GM19238 (cell line): ENCODE measurements at regions not wholly inside any gene's neighbourhood (a gene's known extent, or its start where the extent isn't known, plus 50 kb on each side); places are given as distances from the start of the nearest gene placed in this dataset.

Experiments used
- DNase-seq: peaks from one replicate; pipeline ENCODE4 v3.0.0; 2011; ENCODE audit warnings: low spot score; ENCODE audit not compliant: insufficient read length

DNA sequence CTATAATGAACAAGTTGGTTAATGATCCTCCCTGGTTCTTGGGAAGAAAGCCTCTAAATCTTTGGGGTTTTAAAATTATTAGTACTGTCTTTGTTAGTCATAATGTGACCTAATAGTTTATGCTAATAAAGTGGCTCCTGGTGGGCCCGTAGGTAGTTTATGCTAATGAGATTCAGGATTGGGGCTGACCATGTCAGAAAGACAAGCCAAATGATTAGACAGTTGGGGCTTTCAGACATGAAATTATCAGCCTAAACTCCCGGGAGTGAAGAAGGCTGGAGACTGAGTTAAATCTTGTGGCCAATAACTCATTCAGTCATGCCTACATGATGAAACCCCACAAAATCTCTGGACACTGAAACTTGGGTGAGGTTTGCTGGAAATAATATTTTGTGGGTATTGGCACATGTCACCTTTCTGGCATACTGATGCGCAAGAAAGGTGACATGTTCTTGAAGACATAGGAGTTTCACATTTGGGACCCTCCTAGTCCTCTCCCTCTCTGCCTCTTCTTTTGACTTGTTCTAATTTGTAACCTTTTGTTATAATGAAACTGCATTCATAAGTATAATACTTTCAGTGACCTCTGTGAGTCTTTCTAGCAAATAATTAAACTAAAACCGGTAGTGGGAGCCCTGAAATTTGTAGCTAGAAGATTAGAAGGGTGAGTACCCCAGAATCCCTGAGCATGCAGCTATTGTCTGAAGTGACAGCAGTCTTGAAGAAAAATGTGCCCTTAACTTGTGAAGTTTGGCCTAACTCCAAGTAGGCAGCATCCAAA lies 196.8 kb upstream of the FSTL5 start:
- DNase-seq = no peak

DNA sequence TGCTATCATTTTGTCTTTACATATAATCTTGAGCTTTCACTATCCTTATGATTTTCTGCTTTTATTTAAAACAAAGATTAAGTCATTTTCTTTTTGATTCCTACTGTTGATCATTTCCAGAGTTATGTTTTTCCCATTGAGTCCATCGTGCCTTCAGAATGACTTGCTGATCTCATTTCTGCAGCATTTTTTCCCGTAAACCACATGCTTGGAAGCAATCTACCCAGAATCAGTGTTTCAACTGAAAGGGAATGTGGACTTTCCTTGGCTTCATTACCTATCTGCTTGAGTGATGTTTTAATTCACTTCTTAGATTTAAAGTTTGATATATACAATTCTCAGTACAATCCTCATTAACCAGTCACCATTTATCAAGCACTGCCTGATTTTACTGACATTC lies 192.4 kb upstream of the FSTL5 start:
- DNase-seq = no peak

DNA sequence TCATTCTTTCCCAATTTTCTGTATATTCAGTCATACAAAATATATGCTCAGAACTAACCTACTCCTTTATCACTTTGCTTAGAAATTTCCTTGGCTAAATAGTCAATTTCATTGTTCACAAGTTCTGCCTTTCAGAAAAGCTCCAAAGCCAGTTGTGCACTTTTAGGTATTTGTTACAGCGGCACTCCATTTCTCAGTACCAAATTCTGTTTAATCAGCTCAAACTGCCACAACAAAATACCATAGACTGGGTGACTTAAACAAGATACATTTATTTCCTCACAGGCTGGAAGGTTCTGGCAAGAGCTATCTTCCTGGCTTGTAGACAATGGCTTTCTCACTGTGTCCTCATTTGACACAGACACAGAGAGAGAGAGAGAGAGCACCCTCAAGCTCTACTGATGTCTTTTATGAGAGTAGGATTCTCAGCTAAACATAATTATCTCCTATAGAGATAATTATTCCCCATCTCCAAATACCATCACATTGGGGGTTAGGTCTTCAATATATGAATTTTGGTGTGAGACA lies 188.8 kb upstream of the FSTL5 start:
- no peak for DNase-seq

DNA sequence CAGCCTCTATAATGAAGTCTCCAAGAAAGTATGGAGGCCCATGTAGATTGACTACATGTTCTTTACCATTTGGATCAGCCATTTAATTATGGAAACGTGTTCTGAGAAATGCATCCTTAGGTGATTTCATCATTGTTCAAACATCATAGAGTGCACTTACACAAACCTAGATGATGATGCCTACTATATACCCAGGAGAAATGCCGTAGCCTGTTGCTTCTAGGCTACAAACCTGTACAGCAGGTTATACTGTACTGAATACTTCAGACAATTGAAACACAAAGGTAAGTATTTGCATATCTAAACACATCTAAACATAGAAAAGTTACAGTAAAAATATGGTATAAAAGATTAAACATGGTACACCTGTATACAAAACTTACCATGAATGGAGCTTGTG lies 186.5 kb upstream of the FSTL5 start:
- no peak for DNase-seq

- no peak for DNase-seq
Observed at GRCh38 chr4:162349395-162349794, 185.6 kb upstream of the FSTL5 start.

- no peak for DNase-seq
Observed at GRCh38 chr4:162347842-162348213, 184.0 kb upstream of the FSTL5 start.

DNA sequence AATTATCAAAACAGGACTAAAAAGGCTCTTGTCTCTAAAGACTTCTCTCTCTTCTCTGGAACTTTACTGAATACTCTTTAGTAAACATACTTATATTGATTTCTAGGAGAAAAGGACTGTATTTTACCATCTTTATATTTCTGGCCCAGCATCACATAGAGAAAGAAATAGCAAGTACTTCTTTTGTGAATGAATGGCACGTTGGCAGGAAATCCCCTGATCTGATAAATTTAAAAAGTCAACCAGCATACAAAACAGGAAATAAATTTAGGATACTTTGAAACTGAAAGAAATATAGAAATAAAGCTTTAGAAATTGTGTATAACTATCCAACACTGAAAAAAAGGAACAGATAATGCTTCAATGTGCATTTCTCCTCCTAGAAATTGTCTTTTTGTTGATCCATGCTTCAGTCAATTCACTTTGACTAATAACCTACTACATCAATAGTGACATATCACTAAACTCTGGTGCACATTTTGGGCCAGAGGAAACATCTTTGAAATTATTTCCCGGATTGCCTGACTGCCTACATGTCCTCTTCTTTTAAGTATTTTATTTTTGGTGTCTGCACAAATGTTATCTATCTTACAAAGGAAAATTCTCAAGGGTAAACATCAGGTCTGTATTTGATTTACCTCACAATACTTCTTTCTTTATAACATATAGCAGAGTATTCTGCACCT lies 183.5 kb upstream of the FSTL5 start:
- DNase-seq = no peak

DNA sequence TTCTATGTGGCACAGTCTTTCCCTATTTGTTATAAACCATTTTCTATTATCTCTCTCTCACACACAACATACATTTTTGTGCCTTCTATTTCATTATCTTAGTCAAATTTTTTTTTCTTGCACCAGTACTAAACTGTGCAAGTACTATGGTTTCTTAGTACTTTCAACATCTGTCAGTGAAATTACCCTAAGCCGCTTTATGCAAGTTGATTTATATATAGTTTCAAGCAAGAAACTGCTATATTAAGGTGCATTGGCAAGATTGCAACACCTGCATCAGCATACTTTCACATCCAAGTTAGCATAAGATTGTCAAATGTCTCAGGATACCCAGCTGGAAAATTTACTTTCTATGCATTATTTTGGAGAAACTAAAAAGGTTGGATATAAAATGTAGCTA lies 180.2 kb upstream of the FSTL5 start:
- no peak for DNase-seq

DNA sequence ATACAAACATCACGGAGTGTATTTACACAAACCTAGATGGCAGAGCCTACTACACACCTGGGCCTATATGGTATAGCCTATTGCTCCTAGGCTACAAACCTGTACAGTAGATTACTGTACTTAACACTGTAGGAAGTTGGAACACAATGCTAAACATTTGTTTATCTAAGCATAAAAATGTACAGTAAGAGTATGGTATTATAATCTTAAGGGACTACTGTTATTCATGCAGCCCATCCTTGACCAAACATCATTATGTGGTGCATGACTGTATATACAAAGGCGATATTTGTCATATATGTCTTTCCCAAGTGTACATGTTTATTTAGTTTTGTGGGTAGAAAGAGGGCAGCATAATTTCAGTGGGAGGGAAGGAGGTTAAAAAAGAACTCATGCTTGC lies 177.7 kb upstream of the FSTL5 start:
- no peak for DNase-seq

DNA sequence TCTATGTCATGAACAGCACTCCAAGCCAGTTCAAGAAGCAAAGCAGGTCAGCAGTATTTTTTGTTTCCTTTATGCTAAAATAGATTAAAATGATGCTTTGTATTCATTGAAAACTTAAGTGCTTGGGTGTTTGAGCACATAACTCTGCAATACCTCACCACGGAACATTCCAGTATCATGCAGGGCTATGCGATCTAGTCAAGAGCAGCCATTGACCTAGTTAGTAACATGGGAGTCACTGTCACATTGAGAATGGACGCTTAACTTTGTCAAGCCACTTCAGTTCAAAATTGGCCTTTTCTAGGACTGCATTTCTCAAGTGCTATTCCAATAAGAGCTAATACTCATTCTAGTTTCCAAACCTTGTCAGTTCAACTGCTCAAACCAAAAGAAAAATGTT lies 160.1 kb upstream of the FSTL5 start:
- no peak for DNase-seq

DNA sequence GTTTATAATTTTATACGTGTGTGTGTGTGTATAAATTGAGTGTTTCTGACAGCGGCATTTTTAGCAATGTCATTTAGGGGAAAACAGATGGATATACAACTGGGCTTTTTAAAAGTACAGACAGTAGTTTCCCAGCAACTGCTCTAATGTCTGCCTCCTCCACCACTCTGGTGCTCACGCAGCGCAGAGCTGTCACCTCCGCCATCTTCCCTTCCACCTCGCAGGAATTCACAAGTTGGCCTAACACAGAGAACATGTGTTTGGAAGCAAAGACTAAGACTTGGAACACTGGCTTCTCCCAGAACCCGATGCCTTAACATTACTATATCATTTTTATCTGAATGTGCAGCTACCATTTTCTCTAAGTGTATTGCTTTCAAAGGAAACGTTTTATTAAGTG lies 158.3 kb upstream of the FSTL5 start:
- DNase-seq = no peak

- DNase-seq = no peak
Observed at GRCh38 chr4:162285753-162286152, 122.0 kb upstream of the FSTL5 start.

GRCh38 chr4:162282684-162283083 lies 118.9 kb upstream of the FSTL5 start:
- DNase-seq = no peak

DNA sequence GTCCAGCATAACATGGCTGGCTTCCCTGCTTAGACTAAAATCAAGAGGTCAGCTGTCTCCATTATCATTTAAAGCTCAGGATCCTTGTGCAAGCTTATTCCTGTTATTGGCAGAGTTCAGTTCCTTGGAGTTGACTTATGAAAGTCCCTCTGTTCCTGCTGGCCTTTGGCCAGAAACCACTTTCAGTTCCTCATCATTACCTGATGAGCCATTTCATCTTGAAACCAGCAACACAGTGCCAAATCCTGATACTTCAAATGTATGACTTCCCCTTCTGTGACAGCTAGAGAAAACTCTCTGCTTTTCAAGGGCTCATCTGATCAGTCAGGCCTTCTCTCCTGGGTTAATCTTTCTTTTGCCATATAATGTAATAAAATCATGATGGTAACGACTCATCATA lies 110.6 kb upstream of the FSTL5 start:
- DNase-seq = no peak

- no peak for DNase-seq
Observed at GRCh38 chr4:162272215-162272614, 108.4 kb upstream of the FSTL5 start.

GRCh38 chr4:162268911-162269310 lies 105.1 kb upstream of the FSTL5 start:
- DNase-seq = no peak

DNA sequence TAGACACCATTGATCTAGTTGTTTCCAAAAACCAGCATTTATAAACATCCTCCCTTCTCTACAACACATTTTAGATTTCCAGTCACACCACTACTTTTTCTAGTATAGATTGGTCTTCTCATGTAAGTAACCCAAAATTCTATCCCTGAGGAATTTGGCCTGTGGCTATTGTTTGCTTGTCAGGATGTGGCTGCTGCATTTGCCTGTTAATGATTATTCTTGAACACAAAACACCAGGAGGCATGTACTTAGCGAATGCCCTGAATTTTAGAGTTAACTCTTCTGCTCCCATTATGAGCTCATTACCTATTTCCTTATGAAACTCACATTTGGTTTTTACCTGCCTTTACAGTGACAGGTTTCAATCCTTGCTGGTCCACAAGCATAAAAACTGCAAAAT lies 102.0 kb upstream of the FSTL5 start:
- DNase-seq = no peak

DNA sequence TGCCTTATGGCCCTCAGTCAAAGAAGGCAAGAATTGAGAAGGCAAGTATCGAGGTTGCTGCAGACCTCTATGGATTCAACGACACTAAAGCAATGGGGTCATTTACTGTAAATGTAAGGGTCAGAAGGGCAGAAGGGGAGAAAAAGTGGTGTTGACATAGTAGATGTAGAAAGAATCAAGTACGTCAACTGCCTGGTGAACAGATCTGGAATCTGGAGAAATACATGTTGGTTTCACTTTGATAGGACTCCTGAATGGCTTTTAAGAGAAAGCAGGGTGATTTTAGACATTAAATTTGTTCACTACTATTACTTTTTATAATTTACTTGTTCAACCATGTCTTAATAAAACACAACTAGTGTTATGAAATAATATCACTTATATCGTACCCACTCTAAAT lies 81.3 kb upstream of the FSTL5 start:
- no peak for DNase-seq

GRCh38 chr4:162241857-162242256 lies 78.1 kb upstream of the FSTL5 start:
- no peak for DNase-seq

DNA sequence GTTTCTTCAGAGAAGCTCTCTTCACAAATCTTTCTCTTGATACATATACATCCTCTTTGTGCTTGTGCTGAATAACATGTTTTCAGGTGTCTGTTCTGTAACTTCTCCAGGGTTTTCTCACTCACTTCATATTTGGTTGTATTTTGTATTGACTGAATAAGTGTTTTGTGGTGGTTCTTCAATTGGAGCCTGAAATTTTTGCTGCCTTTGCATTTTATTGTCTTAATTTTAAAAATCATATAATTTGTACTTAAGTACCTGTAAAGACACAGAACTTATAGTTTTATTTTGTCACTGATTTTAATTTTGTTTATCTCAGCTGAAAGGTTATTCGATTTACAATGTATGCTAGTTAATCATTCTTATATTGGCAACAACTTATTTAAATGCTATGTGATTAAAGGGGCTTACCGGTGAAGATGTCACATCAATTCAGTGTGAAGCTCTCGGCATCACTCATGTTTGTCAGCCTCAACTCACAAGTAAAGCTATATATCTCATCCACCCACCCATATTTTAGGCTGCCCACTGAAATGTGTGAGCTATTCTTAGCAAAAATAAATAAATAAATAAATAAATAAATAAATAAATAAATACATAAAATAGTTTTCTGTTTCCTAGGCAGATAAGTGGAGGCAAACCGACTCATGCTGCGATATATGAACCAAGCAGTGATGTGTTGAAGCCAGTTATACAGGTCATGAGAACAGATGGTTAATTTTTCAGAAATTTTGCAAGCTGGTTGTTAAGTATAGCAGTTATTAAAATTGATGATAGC lies 76.4 kb upstream of the FSTL5 start:
- no peak for DNase-seq

GRCh38 chr4:162237676-162238075 lies 73.9 kb upstream of the FSTL5 start:
- no peak for DNase-seq

GRCh38 chr4:162234595-162234994 lies 70.8 kb upstream of the FSTL5 start:
- no peak for DNase-seq
